UCSD-AML1 (cell line): ENCODE measurements at regions not wholly inside any gene's neighbourhood (a gene's known extent, or its start where the extent isn't known, plus 50 kb on each side); places are given as distances from the start of the nearest gene placed in this dataset.
"Not testable (repeated sequence)": the region's sequence is repeated elsewhere in the genome, so short reads cannot be mapped to it uniquely, and the experiment has no call there.

Experiments used
- DNase-seq: peaks from one replicate; lab custom pipeline; 2025; ENCODE audit not compliant: unreplicated experiment; lab: John Stamatoyannopoulos, UW

- DNase-seq = no peak
These were observed 470.9 kb downstream of the TTLL7 start for GRCh38 chr1:83527987-83528386.

- DNase-seq = no peak
These were observed 478.1 kb downstream of the TTLL7 start for GRCh38 chr1:83520797-83521196.

GRCh38 chr1:83516369-83516768, 482.6 kb downstream of the TTLL7 start:
- DNase-seq = no peak

- DNase-seq = no peak
These were observed 483.3 kb downstream of the TTLL7 start for GRCh38 chr1:83515578-83516154.

DNA sequence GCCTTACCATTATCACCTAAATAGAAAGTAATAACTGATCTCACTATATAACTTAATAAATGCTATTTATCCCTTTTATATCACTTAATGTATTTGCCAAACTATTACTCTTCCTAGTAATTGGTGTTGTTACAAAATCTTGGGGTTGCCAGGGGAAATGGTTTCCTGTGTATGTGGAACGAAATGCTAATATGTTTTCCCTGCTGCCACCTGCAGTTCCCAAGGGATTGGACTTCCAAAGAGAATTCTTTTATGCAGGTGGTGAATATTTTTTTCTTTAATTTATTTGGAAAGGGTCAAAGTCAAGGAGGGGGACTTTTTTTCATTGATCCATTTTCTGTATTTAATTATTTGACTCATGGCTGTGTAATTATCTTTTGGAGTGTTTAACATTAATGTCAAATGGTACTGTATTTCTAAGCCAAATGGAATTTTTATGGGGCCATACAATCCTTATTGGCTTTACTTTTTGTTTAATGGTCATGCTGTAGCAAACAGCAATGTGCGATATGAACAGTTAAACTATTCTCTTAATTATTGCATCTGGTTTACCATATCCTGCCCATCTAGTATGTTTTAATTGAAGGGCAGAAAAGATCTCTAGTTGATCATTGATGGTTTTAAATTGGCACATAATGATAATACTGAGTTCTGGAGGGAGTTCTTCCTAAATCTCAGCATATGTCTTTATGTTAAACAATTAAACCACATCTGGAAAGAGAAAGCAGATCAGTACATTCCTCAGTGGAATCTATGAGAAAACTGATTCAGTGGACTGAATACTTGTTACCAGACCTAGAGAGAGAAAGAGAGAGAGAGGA, 486.3 kb downstream of the TTLL7 start:
- no peak for DNase-seq

GRCh38 chr1:83511146-83511726, 487.7 kb downstream of the TTLL7 start:
- no peak for DNase-seq

DNA sequence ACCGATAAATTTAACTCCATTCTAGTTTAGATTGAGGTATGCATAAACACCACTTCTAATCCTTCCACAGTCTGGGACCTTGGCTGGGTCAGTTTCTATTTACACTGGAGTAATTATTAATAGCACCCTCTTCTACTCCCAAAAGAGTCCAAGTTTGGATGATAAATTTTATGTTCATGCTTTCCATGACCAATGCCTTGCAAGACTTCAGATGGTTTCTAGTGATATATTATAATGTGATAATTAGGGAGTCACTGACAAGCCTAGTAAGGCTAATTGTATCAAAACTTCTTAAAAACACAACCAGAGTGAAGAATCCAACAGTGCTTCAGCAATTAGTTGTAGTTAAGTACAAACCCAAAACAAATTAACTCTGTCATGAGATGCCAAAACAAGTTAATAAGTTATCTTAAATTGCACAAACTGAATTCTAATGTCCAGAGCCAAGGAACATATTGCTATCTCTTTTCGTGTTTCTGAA, 489.6 kb downstream of the TTLL7 start:
- DNase-seq = no peak

GRCh38 chr1:83508485-83509151, 490.3 kb downstream of the TTLL7 start:
- DNase-seq = no peak

GRCh38 chr1:83505148-83505547, 493.8 kb downstream of the TTLL7 start:
- no peak for DNase-seq

DNA sequence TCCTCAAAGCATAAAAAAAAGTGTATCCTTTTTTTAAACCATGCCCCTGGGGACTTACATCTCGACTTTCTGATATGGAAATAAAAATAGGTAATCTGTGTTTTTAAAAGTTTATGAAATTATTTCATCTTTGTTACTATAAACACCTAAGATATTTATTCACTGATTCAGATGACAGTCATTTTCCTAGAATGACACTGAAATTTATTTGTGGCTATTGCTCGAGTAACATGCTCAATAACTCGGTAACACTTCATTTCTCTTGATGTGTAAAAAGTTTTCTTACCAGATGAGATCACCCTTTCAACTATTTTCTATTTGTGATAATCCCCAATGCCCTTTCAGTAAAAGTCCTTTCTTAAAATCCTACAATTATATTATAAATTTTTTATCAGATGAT, 495.8 kb downstream of the TTLL7 start:
- DNase-seq = no peak

DNA sequence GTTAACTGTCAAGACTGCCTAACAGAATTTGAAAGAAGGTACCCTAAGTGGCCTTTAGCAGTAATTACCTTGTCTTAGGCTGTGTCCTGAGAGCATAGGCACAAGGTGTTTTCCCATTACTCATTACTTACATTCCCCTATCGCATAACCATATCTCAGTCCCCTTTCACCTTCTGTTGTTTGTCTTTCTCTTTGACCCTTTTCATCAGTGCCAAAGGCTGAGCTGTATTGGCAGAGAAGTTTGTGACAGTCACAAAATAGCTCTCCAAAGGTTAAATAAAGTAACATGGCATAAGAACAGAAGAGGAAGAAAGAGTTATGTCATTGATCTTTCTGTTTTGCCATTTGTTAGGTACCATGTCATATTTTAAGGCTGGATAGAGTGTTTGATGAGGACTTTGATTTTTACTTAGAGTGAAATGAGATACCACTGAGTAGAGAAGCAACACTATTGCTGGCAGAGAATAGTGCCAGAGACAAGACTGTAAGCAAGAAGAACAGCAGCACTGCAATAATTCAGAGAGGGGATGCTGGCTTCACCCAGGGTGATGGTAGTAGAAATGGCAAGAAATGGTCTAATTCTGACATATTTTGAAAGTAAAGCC, 497.8 kb downstream of the TTLL7 start:
- DNase-seq = no peak

- DNase-seq = no peak
These were observed 498.4 kb downstream of the TTLL7 start for GRCh38 chr1:83500531-83500930.

DNA sequence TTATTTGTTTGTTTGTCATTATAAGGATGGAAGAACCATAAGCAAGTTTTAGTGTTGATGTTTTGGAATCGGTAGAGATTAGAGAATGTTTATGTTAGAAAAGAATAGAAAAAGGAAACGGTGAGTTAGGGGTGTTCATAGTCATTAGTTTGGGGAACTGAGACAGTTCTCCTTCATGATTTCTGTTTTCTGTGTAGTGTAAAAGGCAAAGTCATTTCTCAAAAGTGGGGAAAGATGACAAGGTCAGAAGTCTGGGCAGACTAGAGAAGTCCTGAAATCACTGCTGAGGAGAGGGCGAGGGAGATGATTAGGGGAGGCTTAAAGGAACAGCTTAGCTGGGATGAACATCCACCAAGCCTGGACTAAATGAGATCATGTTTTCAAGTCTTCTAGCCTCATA, 498.9 kb downstream of the TTLL7 start:
- no peak for DNase-seq

DNA sequence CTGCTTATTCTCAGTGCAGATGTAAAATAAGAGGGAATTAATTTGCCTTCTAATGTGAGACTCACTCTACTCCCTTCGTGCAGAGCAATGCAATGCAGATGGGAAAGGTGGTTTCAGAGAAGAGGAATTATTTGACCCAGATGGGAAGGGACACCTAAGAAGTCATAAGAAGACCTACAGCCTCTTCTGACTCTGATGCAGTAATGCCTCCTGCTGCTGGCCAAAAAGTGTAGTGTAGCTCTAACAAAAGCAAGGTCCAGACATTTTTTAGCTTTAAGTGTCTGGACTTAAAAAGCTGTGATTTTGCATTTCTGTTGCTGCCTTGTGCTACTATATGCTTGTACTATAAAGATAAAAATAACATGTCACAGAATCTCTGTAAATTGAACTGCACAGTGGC, 501.4 kb downstream of the TTLL7 start:
- DNase-seq = no peak

GRCh38 chr1:83495560-83495959, 503.4 kb downstream of the TTLL7 start:
- no peak for DNase-seq

DNA sequence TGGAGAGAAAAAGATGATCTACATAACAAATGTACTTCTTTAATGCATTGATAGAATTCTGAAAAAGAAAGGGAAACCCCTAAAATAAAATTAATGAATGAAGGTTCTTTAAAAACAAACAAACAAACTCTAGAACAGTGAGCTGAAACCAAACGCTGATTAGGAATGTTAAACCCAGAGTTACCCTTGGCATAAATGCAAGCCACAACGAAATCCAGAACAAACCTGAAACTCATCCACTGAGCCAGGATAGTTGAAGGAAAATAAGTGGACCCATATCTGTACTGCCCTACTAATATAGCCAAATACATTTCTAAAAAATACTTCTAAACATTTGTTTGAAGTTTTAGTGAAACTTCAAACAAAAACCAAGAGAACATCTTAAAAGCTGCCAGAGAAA, 505.3 kb downstream of the TTLL7 start:
- DNase-seq = no peak

DNA sequence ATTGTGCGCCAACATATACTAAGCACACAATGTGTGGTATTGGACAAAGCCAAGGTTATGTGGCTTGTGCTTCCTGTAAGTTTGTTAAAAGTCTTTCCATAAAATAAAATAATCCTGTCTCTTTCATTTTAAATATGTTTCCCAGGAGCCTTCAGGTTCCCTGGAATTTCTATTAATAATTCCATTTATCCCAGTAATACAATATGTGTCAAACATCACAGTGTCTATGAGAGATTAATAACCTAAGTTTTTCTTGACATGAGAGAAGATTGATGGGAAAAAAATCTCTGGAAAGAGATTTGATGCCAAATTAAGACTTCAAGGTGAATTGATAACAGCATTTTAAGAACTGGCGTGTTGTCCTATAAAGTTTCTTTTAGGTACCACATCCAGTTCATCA, 507.0 kb downstream of the TTLL7 start:
- DNase-seq = no peak

DNA sequence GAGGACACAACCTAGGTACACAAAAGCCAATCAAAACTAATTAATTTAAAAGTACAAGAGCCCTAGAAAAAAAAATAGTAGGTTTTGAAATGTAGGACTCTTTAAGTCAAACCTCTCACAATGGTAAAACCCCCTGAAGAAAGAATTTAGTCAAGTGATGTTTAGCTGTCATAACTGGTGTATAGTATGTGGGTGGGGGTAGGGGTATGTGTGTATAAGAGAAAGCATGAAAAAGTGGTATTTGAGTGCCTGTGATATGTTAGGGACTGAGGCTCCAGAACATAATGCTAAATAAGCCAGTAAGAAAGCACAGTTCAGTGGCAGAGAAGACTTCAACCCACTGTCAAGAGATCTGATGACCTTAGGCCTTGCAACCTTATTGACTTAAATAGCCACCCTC, 507.9 kb downstream of the TTLL7 start:
- DNase-seq = no peak

DNA sequence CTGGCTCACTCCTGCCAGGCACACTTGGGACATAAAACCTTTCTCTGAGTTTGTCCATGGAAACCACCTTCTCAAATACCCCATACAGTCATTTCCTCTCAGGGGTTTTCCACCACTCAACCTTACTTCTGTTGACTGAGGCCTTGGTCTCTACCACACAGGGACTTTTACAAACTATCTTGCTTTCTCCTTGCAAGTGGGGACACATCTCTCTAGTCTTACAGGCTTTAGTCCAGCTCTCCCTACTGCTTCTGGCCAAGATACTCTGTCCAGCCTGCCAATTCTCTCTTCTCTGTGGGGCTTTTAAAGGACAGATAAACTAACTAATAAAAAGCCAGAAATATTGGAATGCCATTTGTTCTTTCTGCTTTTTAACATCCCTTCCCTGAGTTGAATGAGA, 510.8 kb downstream of the TTLL7 start:
- not testable (repeated sequence) for DNase-seq

DNA sequence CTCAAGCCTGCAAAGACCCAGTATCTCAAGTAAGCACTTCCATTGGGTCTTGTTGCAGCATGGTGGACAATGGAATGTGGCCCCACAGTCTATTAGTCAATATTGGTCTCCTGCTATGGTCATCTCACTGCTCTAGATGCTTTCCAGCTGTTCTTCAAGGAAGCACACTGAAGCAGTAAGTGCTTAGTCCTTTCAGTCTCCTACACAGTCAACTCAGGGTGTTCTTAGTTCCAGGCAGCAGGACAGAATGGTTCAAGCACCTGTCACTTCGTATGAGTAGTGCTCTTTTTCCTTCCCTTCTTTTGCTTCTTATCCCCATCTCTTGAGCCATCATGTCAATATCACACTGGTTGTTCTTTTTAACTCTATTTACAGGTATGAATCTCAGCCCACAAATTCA, 511.5 kb downstream of the TTLL7 start:
- DNase-seq = not testable (repeated sequence)

GRCh38 chr1:83485314-83486019, 513.5 kb downstream of the TTLL7 start:
- DNase-seq = not testable (repeated sequence)
